ENCODE measurements at regions not wholly inside any gene's neighbourhood (a gene's known extent, or its start where the extent isn't known, plus 50 kb on each side); places are given as distances from the start of the nearest gene placed in this dataset.
"Not testable (repeated sequence)": the region's sequence is repeated elsewhere in the genome, so short reads cannot be mapped to it uniquely, and the experiment has no call there.

DNA sequence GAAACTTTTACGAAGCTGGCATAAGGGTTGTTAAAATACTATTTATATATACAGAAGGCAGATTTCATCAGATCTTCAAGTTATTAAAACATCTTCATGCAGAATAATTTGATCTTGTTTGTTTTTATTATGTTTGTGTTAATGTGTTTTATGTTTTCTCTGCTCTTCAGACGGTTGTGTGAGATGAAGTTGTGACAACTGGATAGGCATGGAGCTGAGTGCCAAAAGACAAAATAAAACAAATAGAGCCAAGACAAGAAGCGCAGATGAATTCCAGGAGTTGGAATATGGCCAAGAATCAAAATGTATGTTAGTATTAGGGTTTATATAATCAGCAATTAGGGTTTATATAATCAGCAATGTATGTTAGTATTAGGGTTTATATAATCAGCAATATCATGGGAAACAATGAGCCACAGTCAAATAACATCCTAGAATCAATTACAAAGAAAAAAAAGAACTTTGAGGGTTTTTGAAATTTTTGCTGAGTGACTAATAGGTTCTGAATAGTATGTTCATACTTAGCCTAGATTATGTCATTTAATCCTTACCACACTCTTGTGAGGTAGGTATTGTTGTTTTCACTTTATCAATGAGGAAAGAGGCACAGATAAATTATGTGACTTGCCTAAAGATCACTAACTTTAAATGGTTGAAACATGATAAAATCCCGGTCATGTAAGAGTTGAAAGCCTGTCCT, 488.0 kb upstream of the STEAP1 start:
- no peak overlapping the region for H3K4me3 Mint-ChIP-seq
- no peaks in the 10 kb centered on the region for H3K9me3 Mint-ChIP-seq
- H3K36me3 Mint-ChIP-seq (ENCODE audit: low read depth), result no peaks in the 10 kb centered on the region
- no peaks in the 10 kb centered on the region for H3K27me3 Mint-ChIP-seq
- no peak overlapping the region for H3K27ac Mint-ChIP-seq
- H3K4me1 Mint-ChIP-seq (ENCODE audit: low read depth), result no peaks in the 10 kb centered on the region

DNA sequence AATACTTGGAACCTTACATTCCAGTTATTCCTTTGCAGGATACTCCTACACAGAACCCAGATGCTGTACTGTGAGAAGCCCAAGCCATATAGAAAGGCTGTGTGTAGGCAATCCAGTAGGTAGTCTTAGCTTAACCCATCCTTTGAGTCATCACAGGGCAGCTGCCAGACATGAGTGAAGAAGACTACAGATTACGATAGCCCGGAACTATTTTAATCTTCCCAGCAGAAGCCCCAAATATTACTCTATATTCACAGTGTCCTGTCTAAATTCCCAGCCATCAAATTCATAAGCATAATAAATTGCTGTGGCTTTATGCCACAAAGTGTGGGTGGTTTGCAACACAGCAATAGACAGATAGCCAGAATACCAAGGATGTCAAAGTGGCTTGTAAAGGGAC, 474.1 kb upstream of the STEAP1 start:
- Mint-ChIP-seq H3K4me1 (ENCODE audit: low read depth) (no peaks in the 10 kb centered on the region), H3K9me3 (no peaks in the 10 kb centered on the region), H3K36me3 (ENCODE audit: low read depth) (no peaks in the 10 kb centered on the region), H3K27ac (no peak overlapping the region), H3K27me3 (peaks cover 6% of the 10 kb centered on the region), H3K4me3 (no peak overlapping the region)

DNA sequence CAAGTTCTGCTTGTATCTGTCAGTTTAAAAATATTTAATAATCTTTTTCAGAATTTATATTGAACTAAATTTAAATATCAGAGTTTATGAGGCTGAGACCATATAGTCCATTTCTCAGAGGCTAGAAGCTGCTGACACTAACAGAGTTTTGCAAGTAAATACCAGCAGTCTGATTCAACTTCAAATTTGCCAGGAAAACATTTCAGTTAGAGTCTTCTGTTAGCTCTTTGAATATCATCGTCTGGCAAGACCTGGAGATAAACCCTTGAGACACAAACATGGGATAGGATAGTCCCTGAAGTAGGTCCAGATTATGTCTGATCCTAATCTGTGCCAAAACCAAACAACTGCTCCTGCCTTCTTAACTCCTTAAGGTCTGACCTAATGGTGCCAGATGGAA, 472.8 kb upstream of the STEAP1 start:
- Mint-ChIP-seq H3K36me3 (ENCODE audit: low read depth) (no peaks in the 10 kb centered on the region), H3K9me3 (no peaks in the 10 kb centered on the region), H3K4me1 (ENCODE audit: low read depth) (no peaks in the 10 kb centered on the region), H3K27ac (no peak overlapping the region), H3K27me3 (no peaks in the 10 kb centered on the region), H3K4me3 (no peak overlapping the region)

DNA sequence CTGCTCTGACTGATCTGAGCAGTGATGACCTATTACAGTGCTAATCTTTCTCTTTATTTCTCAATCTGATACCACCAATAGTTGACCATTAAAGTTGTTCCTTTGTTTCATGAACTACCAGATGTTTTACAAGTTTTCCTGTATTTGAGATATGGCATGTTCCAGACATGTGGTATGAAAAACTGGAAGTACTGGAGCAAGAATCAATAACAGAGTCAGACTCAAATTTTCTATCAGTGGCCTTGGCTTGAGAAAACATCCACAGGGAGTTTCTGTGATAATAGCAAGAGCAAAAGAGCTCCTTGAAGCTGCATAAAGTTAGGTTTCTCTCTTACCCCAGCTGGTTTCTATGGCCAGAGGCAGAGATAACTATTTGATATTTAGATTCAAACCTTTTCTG, 469.0 kb upstream of the STEAP1 start:
- no peaks in the 10 kb centered on the region for H3K27me3 Mint-ChIP-seq

DNA sequence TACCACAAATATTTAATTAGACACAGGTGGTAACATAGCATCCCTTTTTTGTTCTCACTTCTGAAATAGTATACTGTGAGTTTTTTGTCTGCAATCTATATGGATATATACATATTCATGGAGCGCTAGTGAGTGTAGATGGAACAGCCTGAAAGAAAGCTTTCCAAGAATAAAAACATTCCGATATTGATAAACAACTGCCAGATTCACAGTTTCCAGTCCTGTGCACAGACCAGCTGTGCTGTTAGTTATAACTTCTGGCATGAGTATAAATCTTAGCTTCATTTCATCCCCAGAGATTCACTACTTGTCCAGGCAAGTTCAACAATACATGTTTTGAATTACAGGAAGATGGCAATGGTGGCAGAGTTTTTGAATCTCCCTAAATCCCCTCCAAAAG, 467.1 kb upstream of the STEAP1 start:
- H3K27me3 Mint-ChIP-seq, result no peaks in the 10 kb centered on the region

More for the DNA sequence above, 469.0 kb upstream of the STEAP1 start:
- H3K27ac Mint-ChIP-seq, result no peak overlapping the region
- H3K4me1 Mint-ChIP-seq (ENCODE audit: low read depth), result no peaks in the 10 kb centered on the region
- H3K36me3 Mint-ChIP-seq (ENCODE audit: low read depth), result no peaks in the 10 kb centered on the region
- H3K4me3 Mint-ChIP-seq, result no peak overlapping the region
- H3K9me3 Mint-ChIP-seq, result no peaks in the 10 kb centered on the region

DNA sequence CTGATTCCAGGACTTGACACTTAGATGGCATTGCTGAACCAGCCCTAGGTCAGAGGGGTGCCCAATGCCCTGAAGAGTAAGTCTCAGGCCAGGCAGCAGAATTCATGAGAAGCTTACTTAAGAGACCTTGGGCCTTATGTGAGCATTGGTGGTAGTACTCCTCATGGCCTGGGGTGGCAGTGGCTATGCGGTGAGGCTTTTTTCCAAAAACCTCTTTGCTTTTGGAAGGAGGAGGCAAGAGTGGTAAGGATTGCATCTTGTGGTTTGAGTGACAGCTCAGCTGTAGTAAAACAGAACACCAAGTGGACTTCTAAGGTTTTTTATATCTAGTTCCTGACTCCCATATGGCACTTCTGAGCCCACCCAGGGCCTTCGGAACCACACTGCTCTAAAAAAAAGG, 459.0 kb upstream of the STEAP1 start:
- Mint-ChIP-seq H3K27ac (no peak overlapping the region), H3K36me3 (ENCODE audit: low read depth) (no peaks in the 10 kb centered on the region), H3K4me1 (ENCODE audit: low read depth) (no peaks in the 10 kb centered on the region), H3K27me3 (no peaks in the 10 kb centered on the region), H3K9me3 (peaks cover 25% of the 10 kb centered on the region), H3K4me3 (no peak overlapping the region)

More for the DNA sequence above, 467.1 kb upstream of the STEAP1 start:
- Mint-ChIP-seq H3K36me3 (ENCODE audit: low read depth) (no peaks in the 10 kb centered on the region), H3K4me3 (no peak overlapping the region), H3K4me1 (ENCODE audit: low read depth) (no peaks in the 10 kb centered on the region), H3K9me3 (no peaks in the 10 kb centered on the region), H3K27ac (no peak overlapping the region)

DNA sequence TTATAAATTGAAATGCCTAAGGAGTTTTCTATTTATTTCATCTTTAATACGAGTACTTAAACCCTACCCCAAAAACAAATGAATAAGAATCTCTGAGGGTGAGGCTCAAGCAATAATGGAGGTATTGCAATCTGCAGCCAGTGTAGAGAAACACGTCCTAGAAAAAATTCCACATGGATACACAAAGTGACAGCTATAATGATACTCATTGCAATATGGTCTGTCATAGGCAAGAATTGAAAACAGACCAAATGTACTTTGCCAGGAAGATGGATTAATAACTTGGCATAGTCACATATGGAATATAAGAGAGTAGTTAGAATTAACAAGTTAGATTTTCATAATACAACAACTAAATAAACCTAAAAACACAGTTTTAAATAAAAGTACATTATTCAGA, 440.1 kb upstream of the STEAP1 start:
- no peak overlapping the region for H3K27ac Mint-ChIP-seq
- H3K4me1 Mint-ChIP-seq (ENCODE audit: low read depth), result no peaks in the 10 kb centered on the region
- no peaks in the 10 kb centered on the region for H3K9me3 Mint-ChIP-seq
- no peaks in the 10 kb centered on the region for H3K36me3 Mint-ChIP-seq (ENCODE audit: low read depth)
- H3K27me3 Mint-ChIP-seq, result no peaks in the 10 kb centered on the region
- no peak overlapping the region for H3K4me3 Mint-ChIP-seq

DNA sequence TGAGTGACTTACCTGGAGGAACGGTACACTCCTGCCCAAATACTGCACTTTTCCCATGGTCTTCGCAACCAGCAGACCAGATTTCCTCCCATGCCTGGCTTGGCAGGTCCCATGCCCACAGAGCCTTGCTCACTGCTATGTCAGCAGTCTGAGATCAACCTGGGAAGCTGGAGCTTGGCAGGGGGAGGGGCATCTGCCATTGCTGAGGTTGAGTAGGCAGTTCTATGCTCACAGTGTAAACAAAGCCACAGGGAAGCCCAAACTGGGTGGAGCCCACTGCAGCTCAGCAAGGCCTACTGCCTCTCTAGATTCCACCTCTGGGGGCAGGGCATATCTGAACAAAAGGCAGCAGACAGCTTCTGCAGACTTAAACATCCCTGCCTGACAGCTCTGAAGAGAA, 435.3 kb upstream of the STEAP1 start:
- H3K4me3 Mint-ChIP-seq, result not testable (repeated sequence)

DNA sequence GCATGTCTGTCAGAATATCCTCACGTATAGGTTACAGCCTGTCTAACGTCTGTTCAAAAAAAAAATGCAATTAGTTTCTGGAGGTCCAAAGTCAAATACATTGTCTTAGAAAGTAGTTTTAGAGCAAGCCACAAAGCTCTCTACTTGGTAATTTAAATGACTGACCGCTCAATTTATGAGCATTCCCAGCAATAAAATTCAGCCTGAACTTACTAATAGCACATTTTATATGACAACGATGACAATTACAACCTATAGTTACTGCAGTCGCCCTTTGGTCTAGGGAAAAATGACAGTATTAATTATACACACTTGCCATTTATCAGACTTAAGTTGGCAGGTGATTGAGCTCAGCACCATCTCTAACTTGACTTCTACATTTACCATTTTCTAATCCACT, 425.8 kb upstream of the STEAP1 start:
- no peaks in the 10 kb centered on the region for H3K27me3 Mint-ChIP-seq
- no peaks in the 10 kb centered on the region for H3K36me3 Mint-ChIP-seq (ENCODE audit: low read depth)
- H3K9me3 Mint-ChIP-seq, result no peaks in the 10 kb centered on the region
- H3K4me3 Mint-ChIP-seq, result no peak overlapping the region
- H3K4me1 Mint-ChIP-seq (ENCODE audit: low read depth), result no peaks in the 10 kb centered on the region
- no peak overlapping the region for H3K27ac Mint-ChIP-seq

More for the DNA sequence above, 435.3 kb upstream of the STEAP1 start:
- H3K27me3 Mint-ChIP-seq; H3K36me3 Mint-ChIP-seq (ENCODE audit: low read depth); H3K4me1 Mint-ChIP-seq (ENCODE audit: low read depth); H3K9me3 Mint-ChIP-seq; H3K27ac Mint-ChIP-seq: not testable (repeated sequence)

DNA sequence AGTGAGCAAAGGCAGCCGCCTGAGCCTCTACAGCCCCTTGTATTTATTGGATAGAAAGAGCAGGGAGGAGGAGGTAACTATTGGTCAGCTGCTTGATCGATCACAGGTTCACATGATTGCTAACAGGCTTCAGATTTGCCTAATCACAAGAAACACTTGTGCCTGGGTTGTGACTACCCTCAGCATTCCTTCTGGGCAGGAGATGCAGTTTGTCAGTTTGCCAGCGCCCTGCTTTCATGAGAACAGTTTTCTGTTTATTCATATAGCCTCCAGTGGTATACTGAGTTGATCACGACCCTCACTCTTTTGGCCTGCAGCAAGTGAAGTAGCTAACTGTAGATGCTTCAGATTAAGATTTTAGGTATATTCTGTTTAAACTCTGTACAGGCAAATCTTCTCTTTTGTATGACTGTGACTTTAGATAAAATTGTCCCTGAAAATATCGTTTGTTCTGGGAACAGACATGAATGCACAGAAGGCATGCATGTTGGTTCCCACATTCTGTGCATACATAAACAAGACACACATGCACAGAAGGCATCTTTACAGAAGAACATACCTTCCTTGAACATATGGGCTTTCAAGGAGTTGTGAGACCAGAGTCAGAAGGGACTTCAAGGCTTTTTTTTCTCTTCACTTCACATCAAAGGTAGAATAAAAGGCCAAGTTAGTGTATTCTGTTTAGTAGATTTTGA, 422.4 kb upstream of the STEAP1 start:
- H3K4me3 Mint-ChIP-seq, result no peak overlapping the region
- H3K4me1 Mint-ChIP-seq (ENCODE audit: low read depth), result no peaks in the 10 kb centered on the region
- H3K36me3 Mint-ChIP-seq (ENCODE audit: low read depth), result no peaks in the 10 kb centered on the region
- peaks cover 3% of the 10 kb centered on the region for H3K9me3 Mint-ChIP-seq
- H3K27me3 Mint-ChIP-seq, result no peaks in the 10 kb centered on the region
- no peak overlapping the region for H3K27ac Mint-ChIP-seq

DNA sequence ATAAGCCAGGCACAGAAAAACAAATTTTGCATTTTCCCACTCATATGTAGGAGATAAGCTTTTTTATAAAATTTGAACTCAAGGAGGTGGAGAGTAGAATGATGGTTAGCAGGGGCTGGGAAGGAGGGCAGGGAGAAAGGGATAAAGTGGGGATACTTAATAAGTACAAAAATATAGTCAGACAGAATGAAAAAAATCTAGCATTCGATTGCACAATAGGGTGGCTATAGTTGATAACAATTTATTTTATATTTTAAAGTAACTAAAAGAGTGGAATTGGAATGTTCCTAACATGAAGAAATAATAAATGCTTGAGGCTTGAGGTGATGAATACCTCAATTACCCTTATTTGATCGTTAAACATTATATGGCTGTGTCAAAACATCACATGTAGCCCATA, 415.7 kb upstream of the STEAP1 start:
- Mint-ChIP-seq H3K4me3 (no peak overlapping the region), H3K36me3 (ENCODE audit: low read depth) (no peaks in the 10 kb centered on the region), H3K27me3 (no peaks in the 10 kb centered on the region), H3K9me3 (peaks cover 3% of the 10 kb centered on the region), H3K4me1 (ENCODE audit: low read depth) (no peaks in the 10 kb centered on the region), H3K27ac (no peak overlapping the region)

DNA sequence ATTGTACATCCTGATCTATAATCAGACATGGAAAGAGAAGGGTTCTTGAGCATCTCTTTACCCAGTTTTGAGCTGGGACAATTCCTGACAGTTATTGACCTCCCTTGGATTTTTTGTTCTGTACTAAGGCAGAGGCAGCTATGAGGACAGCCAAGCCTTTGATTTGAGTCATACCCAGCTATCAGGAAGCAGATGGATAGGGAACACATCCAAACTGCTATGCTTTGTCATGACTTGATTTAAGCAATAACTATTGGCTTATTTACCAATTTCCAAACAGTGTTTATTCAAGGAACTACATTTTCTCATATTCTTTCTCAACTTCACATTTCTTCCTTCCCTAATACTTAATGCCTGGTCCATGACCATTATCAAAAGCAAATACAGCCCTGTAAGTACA, 396.4 kb upstream of the STEAP1 start:
- Mint-ChIP-seq H3K4me1 (ENCODE audit: low read depth) (no peaks in the 10 kb centered on the region), H3K27me3 (no peaks in the 10 kb centered on the region), H3K4me3 (no peak overlapping the region), H3K9me3 (no peaks in the 10 kb centered on the region), H3K27ac (no peak overlapping the region), H3K36me3 (ENCODE audit: low read depth) (no peaks in the 10 kb centered on the region)

DNA sequence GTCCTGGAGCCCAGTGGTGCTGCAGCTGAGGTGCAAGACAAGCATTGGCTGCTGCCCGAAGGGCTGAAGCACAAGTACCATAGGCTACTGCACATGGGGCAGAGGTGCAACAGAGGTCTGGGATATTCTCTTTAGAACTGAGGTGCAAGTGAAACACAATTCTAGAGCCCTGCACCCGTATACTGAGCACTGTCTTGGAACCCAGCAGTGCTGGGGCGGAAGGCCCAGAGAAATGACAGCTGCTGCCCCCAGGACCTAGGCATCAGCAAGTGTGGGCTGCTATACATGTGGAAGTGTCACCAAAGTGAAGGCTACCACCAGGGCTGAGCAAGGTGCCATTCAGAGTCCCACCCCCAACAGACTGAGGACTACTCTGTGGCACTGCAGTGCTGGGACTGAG, 393.6 kb upstream of the STEAP1 start:
- H3K4me1 Mint-ChIP-seq (ENCODE audit: low read depth), result no peaks in the 10 kb centered on the region
- no peaks in the 10 kb centered on the region for H3K36me3 Mint-ChIP-seq (ENCODE audit: low read depth)
- H3K4me3 Mint-ChIP-seq, result no peak overlapping the region
- H3K27me3 Mint-ChIP-seq, result no peaks in the 10 kb centered on the region
- no peak overlapping the region for H3K27ac Mint-ChIP-seq
- H3K9me3 Mint-ChIP-seq, result no peaks in the 10 kb centered on the region

DNA sequence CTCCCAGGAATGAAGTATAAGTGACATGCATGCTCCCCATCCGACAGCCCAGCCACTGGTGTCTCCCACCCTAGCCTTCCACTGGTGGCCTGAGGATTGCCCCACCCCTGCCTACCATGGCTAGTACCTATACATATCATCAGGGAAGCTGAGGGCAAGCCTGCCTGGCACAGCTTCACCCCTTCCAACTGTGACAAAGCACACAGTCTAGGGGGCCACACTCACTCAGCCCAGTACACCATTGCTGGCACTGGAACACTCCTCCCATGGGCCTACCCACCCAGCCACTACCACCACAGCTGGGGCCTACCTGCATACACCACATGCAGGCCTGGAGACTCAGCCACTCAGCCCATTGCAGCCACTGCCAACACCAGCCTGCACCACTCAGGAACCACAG, 393.1 kb upstream of the STEAP1 start:
- no peaks in the 10 kb centered on the region for H3K27me3 Mint-ChIP-seq
- H3K4me3 Mint-ChIP-seq, result no peak overlapping the region
- H3K36me3 Mint-ChIP-seq (ENCODE audit: low read depth), result no peaks in the 10 kb centered on the region
- no peaks in the 10 kb centered on the region for H3K9me3 Mint-ChIP-seq
- no peaks in the 10 kb centered on the region for H3K4me1 Mint-ChIP-seq (ENCODE audit: low read depth)
- H3K27ac Mint-ChIP-seq, result no peak overlapping the region

DNA sequence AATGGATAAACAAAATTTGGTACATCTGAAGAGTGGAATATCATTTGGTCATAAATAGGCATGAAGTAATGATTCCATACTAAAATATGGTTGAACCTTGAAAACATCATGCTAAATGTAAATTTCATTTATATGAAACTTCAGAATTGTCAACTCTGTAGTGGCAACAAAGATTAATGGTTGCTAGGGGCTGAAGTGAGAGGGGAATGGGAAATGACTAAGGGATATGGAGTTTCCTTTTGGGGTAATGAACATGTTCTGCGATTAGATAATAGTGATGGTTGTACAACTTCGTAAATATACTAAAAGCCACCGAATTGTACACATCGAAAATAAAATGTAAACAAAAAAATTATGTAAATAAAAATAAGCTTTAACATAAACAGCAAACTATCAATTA, 384.1 kb upstream of the STEAP1 start:
- Mint-ChIP-seq H3K4me1 (ENCODE audit: low read depth) (no peaks in the 10 kb centered on the region), H3K4me3 (no peak overlapping the region), H3K36me3 (ENCODE audit: low read depth) (no peaks in the 10 kb centered on the region), H3K9me3 (no peaks in the 10 kb centered on the region), H3K27me3 (no peaks in the 10 kb centered on the region), H3K27ac (no peak overlapping the region)
